GM23248 (cell line): ENCODE measurements at regions not wholly inside any gene's neighbourhood (a gene's known extent, or its start where the extent isn't known, plus 50 kb on each side); places are given as distances from the start of the nearest gene placed in this dataset.
A peak's percentile ranks its signal among the peaks of the same experiment; 100 is the strongest.
"Not testable (repeated sequence)": the region's sequence is repeated elsewhere in the genome, so short reads cannot be mapped to it uniquely, and the experiment has no call there.

Experiments
- DNase-seq: peaks from one replicate; pipeline ENCODE4 v3.0.0-alpha.2; 2015
- H2AFZ ChIP-seq: fragments of 200-600 bp; sonication (generic); 2 replicates; pipeline ENCODE4 v1.6.1; 2016; ENCODE audit warnings: antibody characterized with exemption
- H3F3A ChIP-seq: fragments of 200-600 bp; sonication (generic); 2 replicates; pipeline ENCODE4 v1.6.1; 2016; ENCODE audit warnings: mild to moderate bottlenecking, antibody characterized with exemption, mixed run types; ENCODE audit not compliant: insufficient read depth
- H3K27ac ChIP-seq: fragments of 200-600 bp; sonication (generic); 2 replicates; pipeline ENCODE4 v1.5.1; 2016; ENCODE audit warnings: mild to moderate bottlenecking
- H3K27me3 ChIP-seq: fragments of 200-600 bp; sonication (generic); replicated peaks from 2 replicates; pipeline ENCODE4 v1.6.1; 2016; ENCODE audit warnings: mild to moderate bottlenecking; ENCODE audit not compliant: insufficient read depth
- H3K36me3 ChIP-seq: fragments of 200-600 bp; sonication (generic); 2 replicates; pipeline ENCODE4 v1.6.1; 2016; ENCODE audit warnings: low read depth, mild to moderate bottlenecking
- H3K4me1 ChIP-seq: fragments of 200-600 bp; sonication (generic); 2 replicates; pipeline ENCODE4 v1.6.1; 2016; ENCODE audit warnings: mild to moderate bottlenecking; ENCODE audit not compliant: insufficient read depth
- H3K4me2 ChIP-seq: fragments of 200-600 bp; sonication (generic); one replicate; pipeline ENCODE4 v1.6.1; 2016; ENCODE audit warnings: mild to moderate bottlenecking; ENCODE audit not compliant: unreplicated experiment
- H3K4me3 ChIP-seq: fragments of 200-600 bp; sonication (generic); 2 replicates; pipeline ENCODE4 v1.5.1; 2016; ENCODE audit warnings: mild to moderate bottlenecking
- H3K79me2 ChIP-seq: fragments of 200-600 bp; sonication (generic); 2 replicates; pipeline ENCODE4 v1.6.1; 2016; ENCODE audit warnings: mild to moderate bottlenecking; ENCODE audit not compliant: insufficient read depth
- H3K9ac ChIP-seq: fragments of 200-600 bp; sonication (generic); 2 replicates; pipeline ENCODE4 v1.6.1; 2016; ENCODE audit warnings: mild to moderate bottlenecking
- H3K9me2 ChIP-seq: fragments of 200-600 bp; sonication (generic); 2 replicates; pipeline ENCODE4 v1.6.1; 2016; ENCODE audit warnings: mixed run types, mild to moderate bottlenecking, moderate library complexity; ENCODE audit not compliant: insufficient read depth
- H3K9me3 ChIP-seq: fragments of 200-600 bp; sonication (generic); one replicate; pipeline ENCODE4 v1.6.1; 2017; ENCODE audit warnings: low read depth
- H4K20me1 ChIP-seq: fragments of 200-600 bp; sonication (generic); 2 replicates; pipeline ENCODE4 v1.6.0; 2016; ENCODE audit not compliant: insufficient read depth
- EZH2 ChIP-seq: fragments of 200-600 bp; sonication (generic); IDR thresholded peaks from 2 replicates; pipeline ENCODE4 v1.6.1; 2018; ENCODE audit warnings: antibody characterized with exemption, mild to moderate bottlenecking; ENCODE audit not compliant: insufficient read depth, poor library complexity, severe bottlenecking
- EZH2phosphoT487 ChIP-seq: fragments of 200-600 bp; sonication (generic); IDR thresholded peaks from 2 replicates; pipeline ENCODE4 v1.6.1; 2018; ENCODE audit warnings: antibody characterized with exemption, moderate library complexity, mild to moderate bottlenecking, low read depth; ENCODE audit not compliant: insufficient read depth
- WGBS, 2 experiments: methylation state at CpG; one replicate each; pipeline ENCODE4 v1.1.6; 2015 to 2017; ENCODE audit warnings: low lambda C conversion rate in 2 of 2, low coverage in 1 of 2; ENCODE audit errors: missing lambda C conversion rate in 2 of 2; 5-methylcytosine and 5-hydroxymethylcytosine counted together
- in situ Hi-C: fragments of 300-500 bp; cut with MboI; formaldehyde crosslinking; loops from 2 replicates; pipeline ENCODE4 v1.15.0; 2020

GRCh38 chr6:9233226-9233625 is 797.9 kb upstream of the SLC35B3 start:
- in situ Hi-C loops: no loop called here
- TF ChIP-seq EZH2phosphoT487 (no peak), EZH2 (no peak)

DNA sequence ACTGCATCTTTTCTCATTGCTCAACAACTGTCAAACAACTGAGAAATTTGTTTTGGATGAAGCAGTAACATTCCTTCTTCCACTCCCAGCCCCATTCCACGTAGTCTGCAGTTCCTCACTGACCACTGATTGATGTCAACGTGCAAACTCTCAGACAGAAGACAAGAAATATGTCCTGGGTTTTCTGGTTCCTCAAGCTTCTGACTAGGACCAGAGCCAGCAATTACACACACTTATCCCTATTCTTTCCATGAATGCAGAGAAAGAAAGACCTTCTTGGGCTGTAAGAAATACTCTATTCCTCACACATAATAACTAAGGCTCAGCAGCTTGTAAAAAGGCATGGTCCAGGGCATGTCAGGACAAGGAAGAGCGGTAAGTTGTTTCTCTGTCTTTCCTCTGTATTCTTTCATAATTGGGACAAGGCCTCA is 790.1 kb upstream of the SLC35B3 start:
- H3K4me2 ChIP-seq: no peak overlapping the region
- no peak overlapping the region for H2AFZ ChIP-seq
- H3F3A ChIP-seq: no peaks in the 10 kb centered on the region
- no peaks in the 10 kb centered on the region for H4K20me1 ChIP-seq
- H3K27ac ChIP-seq: no peak overlapping the region
- no peaks in the 10 kb centered on the region for H3K79me2 ChIP-seq
- no peak overlapping the region for H3K9ac ChIP-seq
- no peaks in the 10 kb centered on the region for H3K27me3 ChIP-seq
- peak; percentile 4 for DNase-seq
- no peaks in the 10 kb centered on the region for H3K4me1 ChIP-seq
- in situ Hi-C loops: no loop called here
- no peaks in the 10 kb centered on the region for H3K9me3 ChIP-seq
- no peak overlapping the region for H3K4me3 ChIP-seq
- TF ChIP-seq EZH2phosphoT487 (no peak), EZH2 (no peak)
- WGBS, 2 experiments: 4 to 6% methylated on average over 3 of the region's 3 CpGs
- no peaks in the 10 kb centered on the region for H3K9me2 ChIP-seq
- no peaks in the 10 kb centered on the region for H3K36me3 ChIP-seq

More at GRCh38 chr6:9233226-9233625, 797.9 kb upstream of the SLC35B3 start:
- Histone ChIP-seq H3K36me3 (no peaks in the 10 kb centered on the region), H3K9me2 (no peaks in the 10 kb centered on the region), H3K9me3 (no peaks in the 10 kb centered on the region), H3F3A (no peaks in the 10 kb centered on the region), H3K4me3 (no peak overlapping the region), H3K79me2 (no peaks in the 10 kb centered on the region), H3K27me3 (no peaks in the 10 kb centered on the region), H4K20me1 (no peaks in the 10 kb centered on the region), H2AFZ (no peak overlapping the region), H3K9ac (no peak overlapping the region), H3K27ac (no peak overlapping the region), H3K4me2 (no peak overlapping the region), H3K4me1 (no peaks in the 10 kb centered on the region)
- WGBS, 2 experiments: 35 to 41% methylated on average over 2 of the region's 2 CpGs
- DNase-seq: no peak

GRCh38 chr6:9224539-9224938 is 789.2 kb upstream of the SLC35B3 start:
- H3F3A ChIP-seq: no peaks in the 10 kb centered on the region
- in situ Hi-C loops: no loop called here
- no peaks in the 10 kb centered on the region for H3K36me3 ChIP-seq
- WGBS, 2 experiments: 36 to 54% methylated on average over 1 of the region's 1 CpG
- no peaks in the 10 kb centered on the region for H3K79me2 ChIP-seq
- no peaks in the 10 kb centered on the region for H3K27me3 ChIP-seq
- H3K4me1 ChIP-seq: no peaks in the 10 kb centered on the region
- H3K27ac ChIP-seq: no peak overlapping the region
- H3K9ac ChIP-seq: no peak overlapping the region
- H3K9me3 ChIP-seq: no peaks in the 10 kb centered on the region
- H4K20me1 ChIP-seq: no peaks in the 10 kb centered on the region
- H3K9me2 ChIP-seq: no peaks in the 10 kb centered on the region
- no peak overlapping the region for H2AFZ ChIP-seq
- H3K4me3 ChIP-seq: no peak overlapping the region
- TF ChIP-seq EZH2phosphoT487 (no peak), EZH2 (no peak)
- no peak overlapping the region for H3K4me2 ChIP-seq
- DNase-seq: peak; percentile 12

DNA sequence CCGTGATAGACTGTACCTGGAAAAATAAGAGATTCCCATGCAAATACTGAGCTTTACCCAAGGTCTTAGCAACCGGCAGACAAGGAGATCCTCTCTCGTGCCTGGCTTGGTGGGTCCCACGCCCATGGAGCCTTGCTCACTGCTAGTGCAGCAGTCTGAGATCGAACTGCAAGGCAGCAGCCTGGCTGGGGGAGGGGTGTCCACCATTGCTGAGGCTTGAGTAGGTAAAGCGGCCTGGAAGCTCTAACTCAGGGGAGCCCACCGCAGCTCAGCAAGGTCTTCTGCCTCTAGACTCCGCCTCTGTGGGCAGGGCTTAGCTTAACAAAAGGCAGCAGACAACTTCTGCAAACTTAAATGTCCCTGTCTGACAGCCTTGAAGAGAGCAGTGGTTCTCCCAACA is 778.4 kb upstream of the SLC35B3 start:
- H3K79me2 ChIP-seq, H3K27me3 ChIP-seq, H3K9me2 ChIP-seq, H3K4me1 ChIP-seq, H3K27ac ChIP-seq, H3K9ac ChIP-seq, H4K20me1 ChIP-seq, H3K9me3 ChIP-seq, H3F3A ChIP-seq, in situ Hi-C loops, H3K4me3 ChIP-seq, DNase-seq, H2AFZ ChIP-seq, H3K36me3 ChIP-seq, H3K4me2 ChIP-seq: not testable (repeated sequence)
- WGBS, 2 experiments: 68 to 69% methylated on average over 8 of the region's 8 CpGs

DNA sequence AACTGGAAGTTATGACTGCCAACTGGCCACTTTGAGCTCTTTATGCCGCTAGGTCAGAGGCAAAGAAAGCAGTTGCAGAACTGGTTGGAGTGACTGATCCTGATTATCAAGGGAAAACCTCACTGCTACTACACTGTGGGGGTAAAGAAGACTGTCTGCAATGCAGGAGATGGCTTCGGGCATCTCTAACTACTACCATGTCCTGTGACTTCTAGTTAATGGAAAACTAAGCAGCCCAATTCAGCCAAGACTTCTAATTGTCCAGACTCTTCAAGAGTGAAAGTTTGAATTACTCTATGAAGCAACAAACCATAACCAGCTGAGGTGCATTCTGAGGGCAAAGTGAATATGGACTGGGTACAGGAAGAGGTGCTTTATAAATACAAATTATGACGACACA is 773.6 kb upstream of the SLC35B3 start:
- no peaks in the 10 kb centered on the region for H3F3A ChIP-seq
- no peaks in the 10 kb centered on the region for H3K36me3 ChIP-seq
- no peak overlapping the region for H2AFZ ChIP-seq
- no peaks in the 10 kb centered on the region for H4K20me1 ChIP-seq
- H3K4me1 ChIP-seq: no peaks in the 10 kb centered on the region
- no peak overlapping the region for H3K4me2 ChIP-seq
- no peak for TF ChIP-seq EZH2
- TF ChIP-seq EZH2phosphoT487: no peak
- H3K4me3 ChIP-seq: no peak overlapping the region
- H3K27me3 ChIP-seq: no peaks in the 10 kb centered on the region
- no peak overlapping the region for H3K9ac ChIP-seq
- DNase-seq: no peak
- WGBS, 2 experiments: 79 to 83% methylated on average over 3 of the region's 3 CpGs
- H3K27ac ChIP-seq: no peak overlapping the region
- no peaks in the 10 kb centered on the region for H3K9me2 ChIP-seq
- in situ Hi-C loops: no loop called here
- H3K79me2 ChIP-seq: no peaks in the 10 kb centered on the region
- H3K9me3 ChIP-seq: no peaks in the 10 kb centered on the region
